BE2C (cell line): ENCODE measurements at regions not wholly inside any gene's neighbourhood (a gene's known extent, or its start where the extent isn't known, plus 50 kb on each side); places are given as distances from the start of the nearest gene placed in this dataset.
"Not testable (repeated sequence)": the region's sequence is repeated elsewhere in the genome, so short reads cannot be mapped to it uniquely, and the experiment has no call there.

Experiments
- DNase-seq: peaks from one replicate; pipeline ENCODE4 v3.0.0-alpha.2; 2020
- H3K27me3 ChIP-seq: fragments of 250-450 bp; sonication (Bioruptor Pico); 2 replicates; pipeline ENCODE4 v1.5.1; 2020; ENCODE audit warnings: mild to moderate bottlenecking
- H3K36me3 ChIP-seq: fragments of 250-450 bp; sonication (Bioruptor Pico); 2 replicates; pipeline ENCODE4 v1.5.1; 2020; ENCODE audit warnings: mild to moderate bottlenecking
- H3K4me1 ChIP-seq: fragments of 250-450 bp; sonication (Bioruptor Pico); 2 replicates; pipeline ENCODE4 v1.5.1; 2020
- H3K4me3 ChIP-seq: 2 replicates; pipeline ENCODE4 v1.5.1; 2011; ENCODE audit warnings: low read depth, low read length
- H3K9me3 ChIP-seq: fragments of 250-450 bp; sonication (Bioruptor Pico); 2 replicates; pipeline ENCODE4 v1.5.1; 2020
- TF ChIP-seq, protein P1 (sequence below): IDR thresholded peaks from 2 replicates; pipeline ENCODE4 v1.5.1; 2012; ENCODE audit warnings: mild to moderate bottlenecking, low read depth, low read length

DNA sequence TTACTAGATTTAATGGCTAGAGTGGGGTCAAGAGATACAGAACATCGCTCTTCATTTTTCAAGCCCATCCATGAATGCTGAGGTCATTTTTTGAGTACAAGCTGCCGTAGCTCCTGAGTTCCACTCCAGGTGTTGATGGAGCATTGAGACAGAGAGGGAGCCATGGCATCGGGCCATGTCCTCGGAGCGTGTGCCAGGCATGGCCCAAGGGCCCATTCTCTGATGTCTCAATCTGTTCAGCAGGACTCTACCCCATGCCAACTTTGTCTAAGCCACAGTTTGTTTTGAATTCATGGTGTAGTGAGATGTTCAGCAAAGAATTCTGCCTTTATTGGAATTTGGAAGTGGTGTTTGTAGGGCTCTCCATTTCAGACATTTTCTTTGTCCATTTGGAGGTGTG, 110.5 kb upstream of the ADAMTS9 start:
- Histone ChIP-seq H3K4me1 (no peaks in the 10 kb centered on the region; the same call in 1 of the 2 replicates), H3K27me3 (no peaks in the 10 kb centered on the region), H3K4me3 (no peak overlapping the region), H3K36me3 (no peaks in the 10 kb centered on the region; the same call in 1 of the 2 replicates), H3K9me3 (no peaks in the 10 kb centered on the region)
- DNase-seq: no peak
- TF ChIP-seq, protein P1, sequence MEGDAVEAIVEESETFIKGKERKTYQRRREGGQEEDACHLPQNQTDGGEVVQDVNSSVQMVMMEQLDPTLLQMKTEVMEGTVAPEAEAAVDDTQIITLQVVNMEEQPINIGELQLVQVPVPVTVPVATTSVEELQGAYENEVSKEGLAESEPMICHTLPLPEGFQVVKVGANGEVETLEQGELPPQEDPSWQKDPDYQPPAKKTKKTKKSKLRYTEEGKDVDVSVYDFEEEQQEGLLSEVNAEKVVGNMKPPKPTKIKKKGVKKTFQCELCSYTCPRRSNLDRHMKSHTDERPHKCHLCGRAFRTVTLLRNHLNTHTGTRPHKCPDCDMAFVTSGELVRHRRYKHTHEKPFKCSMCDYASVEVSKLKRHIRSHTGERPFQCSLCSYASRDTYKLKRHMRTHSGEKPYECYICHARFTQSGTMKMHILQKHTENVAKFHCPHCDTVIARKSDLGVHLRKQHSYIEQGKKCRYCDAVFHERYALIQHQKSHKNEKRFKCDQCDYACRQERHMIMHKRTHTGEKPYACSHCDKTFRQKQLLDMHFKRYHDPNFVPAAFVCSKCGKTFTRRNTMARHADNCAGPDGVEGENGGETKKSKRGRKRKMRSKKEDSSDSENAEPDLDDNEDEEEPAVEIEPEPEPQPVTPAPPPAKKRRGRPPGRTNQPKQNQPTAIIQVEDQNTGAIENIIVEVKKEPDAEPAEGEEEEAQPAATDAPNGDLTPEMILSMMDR: no peak

DNA sequence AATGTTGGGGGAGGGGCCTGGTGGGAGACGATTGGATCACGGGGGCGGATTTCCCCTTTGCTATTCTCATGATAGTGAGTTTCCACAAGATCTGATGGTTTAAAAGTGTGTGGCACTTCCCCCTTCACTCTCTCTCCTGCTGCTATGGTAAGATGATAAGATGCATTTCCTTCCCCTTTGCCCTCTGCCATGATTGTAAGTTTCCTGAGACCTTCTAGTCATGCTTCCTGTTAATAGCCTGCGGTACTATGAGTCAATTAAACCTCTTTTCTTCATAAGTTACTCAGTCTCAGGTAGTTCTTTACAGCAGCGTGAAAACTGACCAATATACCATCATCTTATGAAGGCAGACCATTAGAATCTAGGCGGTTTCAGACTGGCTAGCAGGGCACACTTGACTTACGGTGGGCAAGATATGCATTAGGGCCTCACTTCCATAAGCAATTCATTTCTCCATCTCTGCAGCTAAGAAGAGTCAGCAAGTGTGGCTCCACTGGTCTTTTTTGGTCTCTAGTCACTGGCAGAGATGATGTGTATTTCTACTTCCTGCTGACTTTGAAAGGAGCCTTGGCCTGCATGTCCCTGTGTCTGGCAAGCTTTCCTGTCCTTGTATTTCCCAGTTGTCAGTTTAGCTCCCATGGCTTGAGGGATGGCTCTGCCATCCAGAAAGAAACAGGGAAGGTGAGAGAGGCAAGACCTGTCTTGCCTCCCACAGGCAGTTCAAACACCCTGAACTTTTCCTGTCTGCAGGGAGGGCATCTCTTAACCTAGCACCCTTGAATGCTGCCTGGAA, 109.0 kb upstream of the ADAMTS9 start:
- H3K27me3 ChIP-seq: no peaks in the 10 kb centered on the region
- no peaks in the 10 kb centered on the region; the same call in 1 of the 2 replicates for H3K36me3 ChIP-seq
- no peak for DNase-seq
- H3K4me3 ChIP-seq: no peak overlapping the region
- H3K9me3 ChIP-seq: no peaks in the 10 kb centered on the region
- TF ChIP-seq, protein P1: no peak
- H3K4me1 ChIP-seq: no peaks in the 10 kb centered on the region; the same call in 1 of the 2 replicates

DNA sequence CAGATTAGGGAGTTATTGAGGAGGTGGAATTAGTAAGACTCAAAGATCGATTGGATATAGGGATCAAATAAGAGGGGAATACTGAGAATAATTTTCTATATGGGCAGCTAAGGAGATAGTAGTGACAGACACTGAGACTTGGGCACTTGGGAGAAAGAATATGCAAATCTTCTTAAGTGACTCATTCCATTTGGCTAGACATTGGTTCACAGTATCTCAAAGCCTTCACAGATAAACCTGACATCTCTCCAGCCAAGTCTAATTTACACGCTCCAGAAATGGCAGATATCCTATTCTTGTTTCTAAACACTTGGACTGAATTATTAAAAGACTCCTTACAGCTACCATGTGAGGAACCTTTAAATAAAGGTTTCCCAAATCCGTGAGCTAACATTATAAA, 104.6 kb upstream of the ADAMTS9 start:
- no peak for DNase-seq
- Histone ChIP-seq H3K4me3 (no peak overlapping the region), H3K36me3 (no peaks in the 10 kb centered on the region), H3K27me3 (no peaks in the 10 kb centered on the region), H3K9me3 (no peaks in the 10 kb centered on the region), H3K4me1 (no peaks in the 10 kb centered on the region; the same call in 1 of the 2 replicates)
- TF ChIP-seq, protein P1: no peak

DNA sequence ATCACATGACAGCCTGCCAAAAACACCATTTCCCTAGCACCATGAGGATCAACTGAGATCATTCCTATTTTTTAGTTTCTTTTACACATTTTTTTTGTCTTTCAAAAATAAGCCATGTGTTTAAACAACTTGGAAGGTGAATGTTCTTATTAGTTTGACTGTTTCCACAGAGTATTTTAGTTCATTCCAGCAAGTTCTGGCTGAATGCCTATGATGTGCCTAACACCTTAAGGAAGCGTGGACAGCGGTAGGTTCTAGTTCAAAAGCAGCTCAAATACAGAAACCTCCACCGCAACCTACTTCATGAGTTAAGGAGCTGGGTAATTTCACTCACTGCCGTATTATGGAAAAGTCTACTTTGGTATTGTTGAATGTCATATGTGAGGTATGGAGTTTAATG, 101.3 kb upstream of the ADAMTS9 start:
- TF ChIP-seq, protein P1: no peak
- no peak for DNase-seq
- H3K4me1 ChIP-seq: no peaks in the 10 kb centered on the region

DNA sequence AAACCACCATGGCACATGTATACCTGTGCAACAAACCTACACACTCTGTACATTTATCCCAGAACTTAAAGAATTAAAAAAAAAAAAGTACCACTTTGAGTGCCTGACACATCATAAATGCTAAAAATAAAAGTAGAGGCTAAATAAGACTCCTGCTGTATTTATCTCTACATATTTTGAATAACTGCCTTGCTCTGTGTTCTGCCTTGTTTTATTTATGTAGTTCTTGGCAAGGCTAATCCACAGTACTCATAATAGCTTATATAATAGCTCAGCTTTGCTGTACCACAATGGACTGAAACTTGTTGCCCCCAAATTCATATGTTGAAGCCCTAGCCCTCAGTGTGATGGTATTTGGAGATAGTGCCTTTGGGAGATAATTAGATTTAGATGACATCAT, 95.4 kb upstream of the ADAMTS9 start:
- no peak for DNase-seq
- H3K4me1 ChIP-seq: no peaks in the 10 kb centered on the region
- H3K4me3 ChIP-seq: no peak overlapping the region
- H3K36me3 ChIP-seq: no peaks in the 10 kb centered on the region
- H3K9me3 ChIP-seq: no peaks in the 10 kb centered on the region
- no peaks in the 10 kb centered on the region for H3K27me3 ChIP-seq
- TF ChIP-seq, protein P1: no peak

More for the DNA sequence above, 101.3 kb upstream of the ADAMTS9 start:
- H3K36me3 ChIP-seq: no peaks in the 10 kb centered on the region
- H3K9me3 ChIP-seq: no peaks in the 10 kb centered on the region
- no peak overlapping the region for H3K4me3 ChIP-seq
- no peaks in the 10 kb centered on the region for H3K27me3 ChIP-seq

DNA sequence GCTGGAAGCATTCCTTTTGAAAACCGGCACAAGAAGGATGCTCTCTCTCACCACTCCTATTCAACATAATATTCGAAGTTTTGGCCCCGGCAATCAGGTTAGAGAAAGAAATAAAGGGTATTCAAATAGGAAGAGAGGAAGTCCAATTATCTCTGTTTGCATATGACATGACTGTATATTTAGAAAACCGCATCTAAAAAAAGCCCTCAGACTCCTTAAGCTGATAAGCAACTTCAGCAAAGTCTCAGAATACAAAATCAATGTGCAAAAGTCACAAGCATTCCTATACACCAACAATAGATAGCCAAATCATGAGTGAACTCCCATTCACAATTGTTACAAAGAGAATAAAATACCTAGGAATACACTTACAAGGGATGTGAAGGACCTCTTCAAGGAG, 93.1 kb upstream of the ADAMTS9 start:
- not testable (repeated sequence) for H3K4me3 ChIP-seq, DNase-seq, H3K4me1 ChIP-seq, H3K36me3 ChIP-seq, H3K9me3 ChIP-seq, H3K27me3 ChIP-seq
